Activated CD4-positive, alpha-beta T cell treated with anti-CD3 and anti-CD28 coated beads, Interleukin-2, amount 50 U/mL, for 16 hours (primary cell): ENCODE measurements at regions not wholly inside any gene's neighbourhood (a gene's known extent, or its start where the extent isn't known, plus 50 kb on each side); places are given as distances from the start of the nearest gene placed in this dataset.

ENCODE experiments used
- DNase-seq: peaks from one replicate; pipeline ENCODE4 v3.0.0-alpha.2; 2020

DNA sequence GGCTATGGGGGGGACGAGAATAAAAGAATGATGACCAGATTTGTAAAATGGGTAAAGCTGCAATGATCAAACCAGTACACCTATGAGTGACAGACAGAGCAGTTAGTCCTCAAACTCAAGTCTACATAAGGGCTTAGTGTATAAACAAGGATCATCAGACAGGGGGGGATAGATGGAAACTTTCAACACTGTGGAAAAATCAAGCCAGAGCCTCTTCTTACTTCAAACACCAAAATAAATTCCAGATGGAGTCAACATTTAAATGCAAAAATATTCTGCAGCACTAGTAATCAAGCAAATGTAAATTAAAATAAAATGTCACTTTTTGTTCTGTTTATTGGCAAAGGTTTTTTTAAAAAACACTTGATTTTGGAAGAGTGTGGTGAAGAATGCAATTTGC lies 205.9 kb upstream of the RGMA start:
- no peak for DNase-seq

DNA sequence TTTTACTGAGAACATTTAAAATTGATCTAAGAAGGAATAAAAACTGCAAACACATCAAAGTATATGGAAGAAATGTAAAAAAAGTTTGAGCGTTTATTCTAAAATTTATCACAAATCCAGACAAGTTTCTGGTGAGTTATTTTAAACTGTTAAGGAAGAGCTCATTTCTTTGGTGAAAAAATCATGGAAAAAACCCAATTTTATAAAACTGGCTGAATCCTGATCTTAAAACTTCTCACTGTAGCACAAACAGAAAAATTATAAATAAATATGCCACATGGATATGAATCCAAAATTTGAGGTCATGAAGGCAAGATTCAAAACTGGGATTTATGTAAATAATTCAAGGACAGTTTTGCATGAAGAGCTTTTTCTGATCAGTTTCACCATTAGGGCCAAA lies 205.1 kb upstream of the RGMA start:
- no peak for DNase-seq

DNA sequence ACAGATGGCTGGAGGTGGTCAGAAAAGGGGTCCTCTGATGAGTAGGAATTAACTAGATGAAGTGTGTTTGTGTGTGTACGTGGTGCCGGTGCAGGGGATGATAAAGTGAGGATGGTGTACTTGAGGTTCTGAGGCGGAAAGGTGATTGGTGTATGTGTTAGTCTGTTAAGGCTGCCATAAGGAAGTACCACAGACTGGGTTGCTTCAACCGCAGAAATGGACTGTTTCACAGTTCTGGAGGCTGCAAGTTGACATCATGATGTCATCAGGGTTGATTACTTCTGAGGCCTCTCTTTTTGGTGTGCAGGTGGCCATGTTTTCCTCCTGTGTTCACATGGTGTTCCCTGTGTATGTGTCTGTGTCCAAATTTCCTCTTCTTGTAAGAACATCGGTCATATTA lies 202.4 kb upstream of the RGMA start:
- no peak for DNase-seq

DNA sequence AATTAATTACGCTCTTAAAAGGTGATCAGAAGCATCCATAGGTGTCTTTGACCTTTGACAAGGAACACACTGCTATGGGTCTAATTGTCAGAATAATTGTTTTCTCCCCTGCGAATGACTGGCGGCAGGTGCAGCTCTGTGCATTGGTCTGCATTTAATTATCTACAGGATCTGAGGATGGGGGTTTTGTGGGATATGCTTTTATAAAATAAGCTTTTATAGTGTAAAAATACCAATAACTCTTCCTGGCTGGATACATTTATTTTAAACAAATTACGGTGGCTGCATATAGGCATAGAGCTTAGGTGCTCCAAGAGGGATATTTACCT lies 201.6 kb upstream of the RGMA start:
- no peak for DNase-seq

DNA sequence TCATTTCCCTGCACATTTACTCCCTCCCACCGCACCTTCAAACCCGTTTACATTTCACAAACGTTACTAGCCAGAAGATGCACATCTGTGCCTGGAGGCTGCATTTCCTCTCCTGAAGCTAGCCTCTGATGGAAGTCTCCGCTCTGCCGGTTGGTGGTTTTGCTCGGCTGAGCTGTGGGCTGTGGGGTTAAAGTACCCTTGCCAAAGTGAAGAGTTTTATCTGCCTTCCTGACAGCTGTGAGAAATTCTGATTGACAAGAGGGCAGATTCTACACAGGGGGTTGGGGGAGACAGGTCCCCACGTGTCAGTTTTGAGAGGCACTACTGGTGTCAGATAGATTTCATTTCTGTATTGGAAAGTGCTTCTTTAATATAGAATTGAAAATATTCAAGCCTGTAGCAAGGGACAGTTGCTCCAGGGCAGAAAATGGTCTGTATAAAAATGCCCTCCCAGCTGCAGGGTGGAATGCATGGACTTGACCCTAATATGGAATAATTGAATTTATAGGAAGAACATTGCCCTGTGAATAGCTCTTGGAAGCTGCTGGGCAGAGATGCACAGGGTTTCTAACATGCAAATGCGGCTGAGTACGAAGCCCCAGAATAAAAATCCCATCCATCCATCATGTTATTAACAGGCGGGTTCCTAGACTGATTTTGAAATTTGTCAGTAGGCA lies 201.1 kb upstream of the RGMA start:
- DNase-seq = no peak

DNA sequence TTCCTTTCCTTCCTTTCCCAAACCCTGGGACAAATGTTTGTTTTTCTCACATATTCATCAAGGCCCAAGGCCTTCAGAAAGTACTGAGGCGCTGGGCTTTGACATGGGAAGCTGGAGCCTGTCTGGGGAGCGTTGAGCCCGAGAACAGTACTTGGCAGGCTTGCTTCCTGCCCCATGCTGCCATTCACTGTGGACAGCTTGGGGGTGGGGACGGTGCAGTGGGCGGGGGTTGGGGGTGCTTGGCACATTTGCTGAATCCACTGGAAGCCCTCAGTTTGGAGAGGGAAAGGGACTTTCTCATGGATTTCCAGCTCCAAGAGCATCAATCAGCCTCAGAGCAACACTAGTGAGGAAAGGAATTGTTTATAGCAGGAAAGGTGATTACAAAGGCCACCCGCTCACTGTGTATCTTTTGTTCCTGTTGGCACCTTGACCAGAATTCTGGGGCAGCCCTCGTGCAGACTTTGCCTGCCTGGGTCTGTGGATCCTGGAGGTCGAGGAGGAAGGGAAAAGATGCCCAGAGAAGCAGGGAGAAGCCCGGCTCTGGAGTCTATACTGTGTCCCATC lies 199.8 kb upstream of the RGMA start:
- no peak for DNase-seq

DNA sequence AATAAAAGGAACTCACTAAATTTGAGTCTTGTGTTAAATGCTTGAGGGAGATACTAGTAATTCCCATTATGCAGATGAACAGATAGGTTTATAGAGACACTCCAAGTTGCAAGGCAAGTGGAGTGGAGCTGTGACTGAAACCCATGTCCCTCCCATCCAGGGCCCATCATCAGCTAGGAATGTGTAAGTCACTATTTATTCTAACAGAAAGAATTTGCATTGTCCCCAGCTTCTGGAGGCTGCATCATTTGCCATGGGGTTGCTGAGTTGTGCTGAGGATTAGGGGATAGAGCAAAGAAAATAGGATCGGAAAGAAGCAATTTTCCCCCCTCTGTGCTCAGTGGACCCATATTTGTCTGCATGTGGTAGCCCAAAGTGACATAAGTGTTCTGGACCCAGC lies 197.4 kb upstream of the RGMA start:
- no peak for DNase-seq

DNA sequence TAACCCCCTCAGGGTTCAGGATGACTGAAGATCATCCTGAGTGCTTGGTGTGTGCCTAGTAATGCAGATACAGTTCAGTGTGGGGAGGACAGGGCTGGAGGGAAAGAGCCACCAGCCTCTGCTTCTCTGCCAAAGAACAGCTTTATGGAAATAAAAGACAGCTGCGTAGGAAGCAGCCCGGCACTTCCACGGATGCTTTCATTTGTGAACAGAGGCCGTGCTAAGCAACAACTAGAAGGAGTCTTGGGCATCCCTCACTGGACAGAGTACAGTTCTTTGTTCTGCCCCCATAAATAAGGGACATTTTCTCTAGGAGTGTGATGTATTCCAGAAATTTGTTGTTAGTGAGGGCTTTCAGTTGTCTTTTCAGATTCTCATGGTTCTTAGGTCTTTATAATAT lies 194.8 kb upstream of the RGMA start:
- DNase-seq = no peak

DNA sequence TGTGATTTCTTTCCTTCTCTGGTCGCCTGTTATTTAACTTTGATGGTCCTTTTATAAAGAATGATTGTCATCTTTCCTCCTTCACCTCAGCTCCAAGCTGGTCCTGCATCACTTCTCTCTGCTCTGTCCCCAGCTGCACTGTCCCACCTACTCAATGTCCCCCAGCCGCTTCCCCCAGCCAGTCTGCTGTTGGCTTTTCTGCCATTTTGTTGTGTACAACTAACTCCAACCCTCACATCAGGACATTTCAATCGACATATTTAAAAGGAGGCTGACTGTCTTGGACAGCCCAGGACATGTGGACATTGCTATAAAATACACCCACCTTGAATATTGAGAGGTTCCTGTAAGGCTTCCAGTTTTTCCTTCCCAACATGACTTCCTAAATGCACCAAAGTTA lies 193.8 kb upstream of the RGMA start:
- DNase-seq = no peak

DNA sequence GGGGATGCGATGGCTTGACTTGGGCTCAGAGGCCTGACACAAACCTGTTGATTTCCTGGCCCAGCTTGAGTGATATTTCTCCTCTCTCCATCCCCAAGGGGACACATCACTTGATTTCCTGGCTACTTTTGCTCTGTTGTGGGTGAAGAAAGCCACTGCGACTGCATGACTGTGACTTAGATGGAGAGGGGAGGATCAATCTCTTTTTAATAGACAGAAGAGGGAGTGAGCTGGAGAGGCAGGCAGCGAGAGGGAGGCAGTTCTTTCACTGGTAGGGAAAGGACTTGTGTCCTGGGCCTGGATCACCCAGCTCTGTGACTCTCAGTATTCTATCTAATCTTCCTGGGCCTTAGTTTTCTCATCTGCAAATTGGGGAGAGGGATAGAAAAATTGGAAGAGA lies 189.8 kb upstream of the RGMA start:
- no peak for DNase-seq

DNA sequence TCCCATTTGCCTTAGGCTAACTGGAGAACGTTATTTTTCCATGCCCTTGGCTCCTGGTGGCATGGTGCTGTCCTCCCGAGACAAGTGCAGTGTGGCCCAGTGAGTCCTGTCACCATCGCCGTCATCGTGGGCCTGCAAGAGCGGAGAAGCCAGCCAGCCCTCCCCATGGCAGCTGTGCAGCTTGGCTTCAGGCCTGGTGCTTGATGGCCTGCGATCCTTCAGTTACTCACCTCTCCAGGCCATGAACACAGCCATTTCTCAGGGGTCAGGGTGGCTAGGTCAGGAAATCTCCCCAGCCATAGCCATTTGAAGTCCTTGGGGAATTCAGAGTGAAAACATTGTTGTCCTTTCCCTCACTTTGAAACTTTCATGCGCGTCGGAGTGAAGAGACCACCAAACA lies 189.0 kb upstream of the RGMA start:
- no peak for DNase-seq

DNA sequence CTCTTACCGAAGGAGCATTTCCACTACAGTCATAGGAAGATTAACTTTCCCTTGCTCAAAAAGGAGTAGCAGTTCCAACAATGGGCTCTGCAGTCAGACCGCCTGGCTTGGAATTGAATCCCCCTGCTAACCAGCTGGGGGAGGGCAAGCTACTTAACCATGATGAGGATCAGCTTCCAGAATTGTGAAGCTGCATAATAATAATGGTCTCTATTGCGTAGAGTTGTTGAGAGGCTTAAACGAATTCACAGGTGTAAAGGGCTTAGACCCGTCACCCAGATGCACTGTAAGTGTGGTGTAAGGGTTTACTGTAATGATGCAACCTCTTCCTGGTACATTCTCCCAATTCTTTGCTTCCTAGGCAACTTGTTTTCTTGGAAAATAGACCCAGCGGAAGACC lies 185.2 kb upstream of the RGMA start:
- DNase-seq = no peak

DNA sequence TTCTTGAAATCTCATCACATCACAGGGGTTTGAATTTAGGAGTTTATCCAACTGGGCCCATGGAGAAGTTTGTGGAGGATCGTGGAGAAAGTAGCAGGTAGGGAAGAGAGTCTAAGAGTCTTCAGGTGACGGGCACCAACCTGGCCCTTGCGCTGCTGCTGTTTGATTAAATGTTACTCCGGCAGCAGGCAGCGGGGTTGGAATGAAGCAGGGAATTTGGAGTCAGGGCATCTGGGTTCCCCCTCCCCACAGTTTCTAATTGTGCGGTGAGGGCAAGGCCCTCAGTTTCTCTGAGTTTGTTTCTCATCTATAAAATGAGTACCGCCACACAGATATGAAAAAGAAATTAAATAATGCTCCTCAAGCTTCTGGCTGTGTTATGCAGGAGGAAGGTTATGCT lies 182.9 kb upstream of the RGMA start:
- DNase-seq = no peak

DNA sequence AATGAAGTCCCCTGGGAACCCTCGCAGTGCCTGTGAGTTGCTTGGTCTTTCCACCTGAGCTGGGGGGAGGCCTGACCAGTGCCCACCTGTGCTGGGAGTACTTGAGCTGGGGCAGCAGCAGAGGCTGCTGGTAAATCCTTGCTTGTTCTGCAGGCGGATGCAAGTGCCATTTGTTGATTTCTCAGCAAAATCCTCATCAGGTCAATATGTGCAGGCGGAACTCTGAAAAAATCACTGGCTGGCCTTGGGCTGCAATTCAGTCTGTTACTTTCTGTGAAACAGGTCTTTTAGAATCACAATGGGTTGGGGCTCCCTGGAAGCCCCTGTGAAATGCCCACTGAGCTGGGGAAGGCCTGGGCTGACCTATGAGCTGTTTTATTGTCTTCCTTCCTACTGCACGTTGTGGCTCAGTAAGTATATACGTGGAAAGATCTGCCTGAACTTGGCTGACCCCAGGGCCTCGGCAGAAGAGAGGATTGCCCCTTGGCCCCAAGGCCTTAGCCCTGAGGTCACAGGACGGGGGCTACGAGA lies 182.0 kb upstream of the RGMA start:
- no peak for DNase-seq

DNA sequence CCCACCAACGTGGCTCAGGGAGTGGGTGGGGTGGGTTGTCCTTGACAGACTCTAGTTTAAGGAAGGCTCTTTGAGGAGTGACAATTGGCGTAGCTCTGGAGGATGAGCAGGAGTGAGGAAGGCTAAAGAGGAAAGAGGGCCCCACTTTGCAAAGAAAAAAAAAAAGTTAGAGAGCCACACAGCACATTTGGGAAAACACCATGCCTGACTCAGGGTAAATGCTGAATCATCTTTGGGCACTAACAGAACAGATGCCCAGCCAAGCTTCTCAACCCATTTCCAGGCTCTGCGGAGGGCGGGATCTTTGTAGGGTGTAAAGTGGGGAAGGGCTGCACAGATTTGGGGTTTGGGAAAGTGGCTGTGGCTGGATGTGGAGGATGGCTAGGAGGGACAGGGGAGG lies 179.1 kb upstream of the RGMA start:
- no peak for DNase-seq

DNA sequence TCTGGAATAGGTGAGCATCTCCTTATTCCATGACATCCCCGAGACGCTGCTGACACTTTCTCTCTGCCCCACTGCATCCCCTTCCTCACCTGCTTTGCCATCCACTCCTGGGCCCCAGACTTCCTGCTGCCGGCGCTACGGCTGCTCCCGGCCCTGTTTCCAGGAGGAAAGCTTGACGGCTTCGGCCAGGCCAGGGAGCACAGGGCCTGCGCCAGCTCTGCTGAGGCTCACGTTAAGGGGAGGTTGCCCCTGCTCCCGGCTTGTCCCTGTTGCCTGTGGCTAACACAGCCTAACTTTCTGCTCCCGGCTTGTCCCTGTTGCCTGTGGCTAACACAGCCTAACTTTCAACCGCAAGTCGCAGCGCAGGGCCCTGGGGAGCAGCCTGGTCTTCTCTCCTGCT lies 177.3 kb upstream of the RGMA start:
- DNase-seq = no peak

DNA sequence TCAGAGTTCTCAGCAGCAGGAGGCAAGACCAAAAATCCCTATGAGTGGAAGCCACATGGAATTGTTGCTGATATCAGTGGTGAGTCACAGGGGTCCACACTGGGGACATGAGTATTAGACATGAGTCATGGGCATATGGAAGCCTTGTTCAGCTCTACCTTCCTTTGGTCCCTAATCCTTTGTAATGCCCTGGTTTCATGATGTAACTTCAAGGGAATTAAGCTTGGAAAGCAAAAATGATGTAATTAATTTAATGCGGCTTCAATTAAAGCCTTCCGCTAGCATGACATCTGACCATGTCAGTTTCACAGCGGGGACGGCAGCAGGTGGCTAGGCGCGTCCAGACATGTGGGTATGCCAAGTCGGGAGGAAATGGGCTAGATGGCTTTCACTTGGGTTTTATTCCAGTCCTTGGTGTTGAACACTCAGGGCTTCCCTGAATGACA lies 176.1 kb upstream of the RGMA start:
- no peak for DNase-seq

DNA sequence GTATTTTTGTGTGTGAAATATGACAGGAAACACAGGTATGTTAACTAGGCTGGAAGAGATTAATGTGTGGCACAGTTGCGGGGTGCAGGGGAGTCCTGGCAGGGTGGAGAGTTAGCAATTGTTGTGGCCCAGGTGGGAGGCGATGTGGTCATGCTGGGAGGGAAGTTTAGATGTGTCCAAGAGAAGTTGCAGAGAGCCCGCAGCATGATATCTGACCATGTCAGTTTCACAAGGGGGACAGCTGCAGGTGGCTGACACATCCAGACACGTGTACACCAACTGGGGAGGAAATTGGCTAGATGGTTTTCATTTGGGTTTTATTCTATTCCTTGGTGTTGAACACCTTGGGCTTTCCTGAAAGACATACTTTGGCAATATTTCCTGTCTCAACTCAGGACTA lies 172.8 kb upstream of the RGMA start:
- DNase-seq = no peak

DNA sequence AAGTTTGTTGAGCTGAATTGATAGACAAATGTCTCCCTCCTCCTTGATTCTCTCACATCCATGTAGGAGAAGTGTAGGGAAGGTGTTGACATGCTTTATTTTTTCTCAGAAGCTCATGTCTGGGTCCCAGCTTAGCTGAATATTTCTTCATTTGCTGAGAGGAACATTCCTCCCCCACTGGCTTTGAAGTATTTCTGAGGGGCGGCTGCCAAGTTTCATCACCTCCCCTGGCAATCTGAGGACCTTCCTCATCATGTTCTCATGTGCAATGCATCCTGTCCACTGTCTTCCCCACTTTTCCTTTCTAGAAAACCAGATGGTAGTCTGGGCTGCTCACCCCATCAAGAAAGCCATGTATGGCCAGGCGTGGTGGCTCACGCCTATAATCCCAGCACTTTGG lies 168.9 kb upstream of the RGMA start:
- DNase-seq = no peak

DNA sequence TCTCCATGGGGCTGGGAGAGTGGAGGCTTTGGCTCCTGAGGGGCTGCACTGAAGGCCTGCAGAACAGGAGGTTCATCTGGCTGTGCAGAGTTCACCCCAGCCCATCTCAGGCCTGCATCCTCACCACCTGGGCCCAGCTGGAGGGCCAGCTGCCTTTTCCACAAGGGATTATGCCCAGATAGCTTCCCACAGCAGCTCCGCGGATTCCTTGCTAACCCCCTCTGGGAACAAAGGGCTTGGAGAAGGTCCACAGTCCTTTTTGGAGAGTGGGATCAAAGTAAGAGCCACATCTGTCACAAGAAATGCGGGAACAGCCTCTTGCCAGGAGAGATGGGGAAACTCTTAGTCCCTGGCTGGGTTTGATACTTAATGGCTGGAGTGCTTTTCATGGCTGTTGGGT lies 164.7 kb upstream of the RGMA start:
- no peak for DNase-seq

DNA sequence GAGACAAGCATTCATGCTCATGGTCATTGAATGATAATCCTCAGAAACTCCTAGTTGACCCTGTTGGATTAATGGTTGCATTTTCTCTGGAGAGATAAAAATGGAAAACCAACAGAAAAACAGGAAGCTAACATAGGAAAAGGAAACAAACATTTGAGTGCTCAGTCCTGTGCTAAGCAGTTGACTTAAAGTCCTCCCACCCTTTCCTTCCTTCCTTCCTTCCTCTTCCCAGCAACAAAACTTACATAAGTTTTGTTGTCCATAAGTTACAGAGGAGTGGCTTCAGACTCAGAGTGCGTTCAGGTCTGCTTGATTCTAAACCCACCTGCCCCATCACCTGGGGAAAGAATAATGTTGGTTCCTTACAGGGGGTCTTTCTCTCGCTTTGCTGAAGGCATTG lies 163.8 kb upstream of the RGMA start:
- DNase-seq = no peak

DNA sequence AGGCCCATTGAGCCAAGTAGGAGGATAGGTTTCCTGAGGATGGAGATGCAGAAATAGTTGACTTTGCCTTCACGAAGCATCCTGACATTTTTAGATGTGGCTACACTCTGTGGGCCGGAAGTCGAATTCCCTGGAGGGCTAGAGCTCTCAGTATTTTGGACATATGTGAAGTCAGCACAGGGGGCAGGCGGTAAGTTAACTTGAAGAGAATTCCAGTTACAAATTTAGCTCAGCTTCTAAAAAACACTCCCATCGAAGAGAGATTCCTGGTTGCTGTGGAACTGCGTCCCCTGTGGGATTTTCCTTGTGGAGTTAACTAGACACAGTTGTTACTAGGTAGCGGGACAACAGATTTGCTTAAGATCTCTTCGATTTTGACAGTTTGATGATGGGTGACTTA lies 161.9 kb upstream of the RGMA start:
- DNase-seq = no peak

DNA sequence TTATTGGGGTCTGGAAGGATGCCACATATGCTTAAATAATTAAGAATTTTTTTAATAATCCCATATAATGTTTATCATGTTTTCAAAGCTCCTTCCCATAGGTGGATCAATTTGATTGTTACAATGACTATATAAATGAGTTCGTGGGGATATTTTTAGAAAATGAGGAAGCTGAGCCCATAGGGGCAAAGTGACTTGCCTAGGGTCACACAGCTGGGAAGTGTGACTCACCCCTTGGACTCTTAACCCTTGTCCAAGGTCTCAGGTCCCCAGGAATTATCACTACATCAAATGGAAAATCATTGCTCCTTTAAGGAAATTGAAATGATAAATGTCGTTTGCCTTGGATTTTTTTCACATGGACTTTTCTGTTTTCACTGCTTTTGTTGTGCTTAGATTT lies 161.2 kb upstream of the RGMA start:
- DNase-seq = no peak

DNA sequence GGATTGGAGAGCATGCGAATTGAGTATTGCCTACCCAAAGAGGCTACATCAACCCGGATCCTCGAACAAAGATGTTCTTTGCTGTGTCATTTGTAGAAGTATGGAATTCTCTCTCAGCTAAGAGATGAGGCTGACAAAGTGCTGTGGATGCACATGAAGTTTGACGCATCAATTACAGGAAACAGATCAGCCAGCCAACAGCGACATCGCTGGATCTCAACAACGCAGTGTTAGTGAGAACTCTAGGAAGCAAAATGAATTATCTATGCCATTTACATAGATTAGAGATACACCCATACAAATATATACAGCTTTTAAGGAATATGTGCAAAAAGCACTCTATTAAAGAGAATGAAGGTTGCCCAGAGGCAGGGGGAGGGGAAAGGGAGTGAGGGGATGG lies 160.6 kb upstream of the RGMA start:
- DNase-seq = no peak

DNA sequence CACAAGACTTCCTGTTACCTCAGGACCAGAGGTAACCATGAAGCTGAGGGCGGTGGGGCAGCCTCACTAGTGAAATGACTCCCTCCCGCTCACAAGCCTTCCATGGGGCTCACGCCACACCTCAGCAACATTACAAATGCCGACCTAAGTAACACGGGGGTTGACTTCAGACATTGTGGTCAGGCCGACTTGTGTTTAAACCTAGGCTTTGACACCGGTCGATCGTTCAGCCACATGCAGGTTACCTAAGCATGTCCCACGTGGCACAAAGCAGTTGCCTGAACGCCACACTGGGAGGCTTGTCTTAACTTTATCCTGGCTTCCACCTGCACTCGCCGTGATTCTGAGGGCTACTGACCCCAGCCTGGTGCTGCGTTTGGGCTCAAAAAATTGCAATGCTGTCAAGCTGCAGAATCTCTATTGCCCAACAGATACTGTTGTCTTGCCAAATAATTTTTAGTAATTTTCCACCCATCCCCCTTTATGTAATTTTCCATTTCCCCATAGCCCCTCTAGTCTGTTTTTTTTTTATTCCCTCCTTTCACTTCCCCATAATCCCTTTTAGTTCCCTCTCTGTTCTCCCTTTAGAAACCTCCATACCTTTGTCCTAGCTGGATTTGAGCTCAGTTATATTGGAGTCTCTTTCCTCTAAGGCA lies 158.6 kb upstream of the RGMA start:
- DNase-seq = no peak
